Mammary epithelial cell (primary cell): ENCODE measurements at regions not wholly inside any gene's neighbourhood (a gene's known extent, or its start where the extent isn't known, plus 50 kb on each side); places are given as distances from the start of the nearest gene placed in this dataset.

ENCODE experiments used
- EZH2 ChIP-seq: IDR thresholded peaks from 2 replicates; pipeline ENCODE4 v1.6.1; 2012; ENCODE audit warnings: low read length, inconsistent platforms, borderline replicate concordance
- TF ChIP-seq, protein P1 (sequence below), 2 donors: IDR thresholded peaks in 1 of 2; conservative IDR thresholded peaks in 1 of 2; 2 replicates each; pipeline ENCODE4 v1.5.1; 2011 to 2012; ENCODE audit warnings: inconsistent platforms in 2 of 2, low read length in 2 of 2, mild to moderate bottlenecking in 2 of 2, control low read depth in 1 of 2, low read depth in 1 of 2; ENCODE audit not compliant: insufficient read depth in 1 of 2; ENCODE audit errors: extremely low read depth in 1 of 2

DNA sequence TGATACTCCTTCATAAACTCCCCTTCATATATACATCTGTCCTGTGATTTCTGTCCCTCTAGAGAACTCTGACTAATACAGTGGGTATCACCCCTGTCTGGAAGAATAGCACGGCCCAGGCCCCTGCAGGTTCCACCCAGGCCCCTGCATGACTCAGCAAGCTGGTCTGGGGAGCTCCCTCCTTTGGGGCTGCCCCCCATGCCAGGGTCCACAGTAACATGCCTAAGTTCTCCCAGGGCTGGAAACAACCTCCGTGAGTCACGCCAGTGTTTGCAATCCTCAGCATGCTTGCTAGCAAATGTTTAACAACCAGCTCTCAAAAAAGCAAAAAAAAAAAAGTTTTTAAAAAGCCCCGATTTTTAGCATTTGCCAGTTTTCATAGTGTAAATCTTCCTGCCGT is 134.3 kb upstream of the CDH4 start:
- TF ChIP-seq, protein P1, sequence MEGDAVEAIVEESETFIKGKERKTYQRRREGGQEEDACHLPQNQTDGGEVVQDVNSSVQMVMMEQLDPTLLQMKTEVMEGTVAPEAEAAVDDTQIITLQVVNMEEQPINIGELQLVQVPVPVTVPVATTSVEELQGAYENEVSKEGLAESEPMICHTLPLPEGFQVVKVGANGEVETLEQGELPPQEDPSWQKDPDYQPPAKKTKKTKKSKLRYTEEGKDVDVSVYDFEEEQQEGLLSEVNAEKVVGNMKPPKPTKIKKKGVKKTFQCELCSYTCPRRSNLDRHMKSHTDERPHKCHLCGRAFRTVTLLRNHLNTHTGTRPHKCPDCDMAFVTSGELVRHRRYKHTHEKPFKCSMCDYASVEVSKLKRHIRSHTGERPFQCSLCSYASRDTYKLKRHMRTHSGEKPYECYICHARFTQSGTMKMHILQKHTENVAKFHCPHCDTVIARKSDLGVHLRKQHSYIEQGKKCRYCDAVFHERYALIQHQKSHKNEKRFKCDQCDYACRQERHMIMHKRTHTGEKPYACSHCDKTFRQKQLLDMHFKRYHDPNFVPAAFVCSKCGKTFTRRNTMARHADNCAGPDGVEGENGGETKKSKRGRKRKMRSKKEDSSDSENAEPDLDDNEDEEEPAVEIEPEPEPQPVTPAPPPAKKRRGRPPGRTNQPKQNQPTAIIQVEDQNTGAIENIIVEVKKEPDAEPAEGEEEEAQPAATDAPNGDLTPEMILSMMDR (conservative IDR thresholded peaks at IDR 0.05 in 1 of 2, IDR thresholded peaks at IDR 0.05 in 1 of 2; ENCODE audit: extremely low read depth in 1 of 2, insufficient read depth in 1 of 2, low read depth in 1 of 2, low read length in 2 of 2): no peak
- no peak for TF ChIP-seq EZH2
